HL-60 (cell line): ENCODE measurements at regions not wholly inside any gene's neighbourhood (a gene's known extent, or its start where the extent isn't known, plus 50 kb on each side); places are given as distances from the start of the nearest gene placed in this dataset.

Experiments used
- DNase-seq, 2 experiments: peaks; one replicate each; pipeline ENCODE4 v3.0.0-alpha.2; 2010 to 2020; ENCODE audit warnings: low read depth in 1 of 2, low spot score in 1 of 2
- H3K27ac ChIP-seq: fragments of 250-450 bp; sonication (Bioruptor Pico); replicated peaks from 2 replicates; pipeline ENCODE4 v1.5.1; 2020; ENCODE audit warnings: mild to moderate bottlenecking, moderate library complexity
- H3K27me3 ChIP-seq: fragments of 250-450 bp; sonication (Bioruptor Pico); 2 replicates; pipeline ENCODE4 v1.5.1; 2021; ENCODE audit warnings: mild to moderate bottlenecking, moderate library complexity; ENCODE audit not compliant: insufficient read depth, poor library complexity, severe bottlenecking
- H3K4me3 ChIP-seq: replicated peaks from 2 replicates; pipeline ENCODE4 v1.5.1; 2011; ENCODE audit warnings: mild to moderate bottlenecking, control low read depth, low read length; ENCODE audit not compliant: insufficient read depth
- GABPA ChIP-seq: IDR thresholded peaks from 2 replicates; pipeline ENCODE4 v1.6.1; 2012; ENCODE audit warnings: low read depth
- POLR2AphosphoS5 ChIP-seq: IDR thresholded peaks from 2 replicates; pipeline ENCODE4 v1.6.1; 2012; ENCODE audit warnings: low read depth
- SPI1 ChIP-seq: IDR thresholded peaks from 2 replicates; pipeline ENCODE4 v1.6.1; 2012; ENCODE audit warnings: low read depth, mild to moderate bottlenecking, borderline replicate concordance
- TF ChIP-seq, protein P1 (sequence below): IDR thresholded peaks from 2 replicates; pipeline ENCODE4 v1.6.1; 2012; ENCODE audit warnings: low read depth; ENCODE audit not compliant: insufficient replicate concordance
- TF ChIP-seq, protein P2 (sequence below): IDR thresholded peaks from one replicate; pipeline ENCODE4 v1.5.1; 2011; ENCODE audit warnings: low read length, control low read depth, inconsistent platforms; ENCODE audit not compliant: insufficient read depth

DNA sequence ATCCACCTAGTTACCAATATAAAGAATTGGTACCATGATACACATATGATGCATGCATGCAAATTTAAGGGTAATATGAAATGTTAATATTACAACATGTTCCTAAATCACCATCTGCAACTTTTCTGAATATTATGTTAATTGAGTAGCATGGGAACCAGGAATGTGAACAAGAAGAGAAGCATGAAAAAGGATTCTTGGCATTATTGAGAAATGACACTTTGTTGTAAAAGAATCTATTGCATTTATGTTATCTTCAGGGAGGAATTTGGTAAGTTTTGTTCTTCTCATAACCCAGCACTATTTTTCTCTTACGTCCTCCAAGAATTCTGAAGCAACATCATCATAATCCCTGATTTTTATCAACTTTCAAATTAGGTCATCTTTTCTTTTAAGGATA, 159.9 kb upstream of the SLC25A13 start:
- DNase-seq, result no peak
- no peak overlapping the region for H3K27ac ChIP-seq
- H3K27me3 ChIP-seq, result no peaks in the 10 kb centered on the region
- TF ChIP-seq SPI1 (no peak), GABPA (no peak), POLR2AphosphoS5 (no peak)
- TF ChIP-seq, protein P1, sequence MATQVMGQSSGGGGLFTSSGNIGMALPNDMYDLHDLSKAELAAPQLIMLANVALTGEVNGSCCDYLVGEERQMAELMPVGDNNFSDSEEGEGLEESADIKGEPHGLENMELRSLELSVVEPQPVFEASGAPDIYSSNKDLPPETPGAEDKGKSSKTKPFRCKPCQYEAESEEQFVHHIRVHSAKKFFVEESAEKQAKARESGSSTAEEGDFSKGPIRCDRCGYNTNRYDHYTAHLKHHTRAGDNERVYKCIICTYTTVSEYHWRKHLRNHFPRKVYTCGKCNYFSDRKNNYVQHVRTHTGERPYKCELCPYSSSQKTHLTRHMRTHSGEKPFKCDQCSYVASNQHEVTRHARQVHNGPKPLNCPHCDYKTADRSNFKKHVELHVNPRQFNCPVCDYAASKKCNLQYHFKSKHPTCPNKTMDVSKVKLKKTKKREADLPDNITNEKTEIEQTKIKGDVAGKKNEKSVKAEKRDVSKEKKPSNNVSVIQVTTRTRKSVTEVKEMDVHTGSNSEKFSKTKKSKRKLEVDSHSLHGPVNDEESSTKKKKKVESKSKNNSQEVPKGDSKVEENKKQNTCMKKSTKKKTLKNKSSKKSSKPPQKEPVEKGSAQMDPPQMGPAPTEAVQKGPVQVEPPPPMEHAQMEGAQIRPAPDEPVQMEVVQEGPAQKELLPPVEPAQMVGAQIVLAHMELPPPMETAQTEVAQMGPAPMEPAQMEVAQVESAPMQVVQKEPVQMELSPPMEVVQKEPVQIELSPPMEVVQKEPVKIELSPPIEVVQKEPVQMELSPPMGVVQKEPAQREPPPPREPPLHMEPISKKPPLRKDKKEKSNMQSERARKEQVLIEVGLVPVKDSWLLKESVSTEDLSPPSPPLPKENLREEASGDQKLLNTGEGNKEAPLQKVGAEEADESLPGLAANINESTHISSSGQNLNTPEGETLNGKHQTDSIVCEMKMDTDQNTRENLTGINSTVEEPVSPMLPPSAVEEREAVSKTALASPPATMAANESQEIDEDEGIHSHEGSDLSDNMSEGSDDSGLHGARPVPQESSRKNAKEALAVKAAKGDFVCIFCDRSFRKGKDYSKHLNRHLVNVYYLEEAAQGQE, result no peak
- TF ChIP-seq, protein P2, sequence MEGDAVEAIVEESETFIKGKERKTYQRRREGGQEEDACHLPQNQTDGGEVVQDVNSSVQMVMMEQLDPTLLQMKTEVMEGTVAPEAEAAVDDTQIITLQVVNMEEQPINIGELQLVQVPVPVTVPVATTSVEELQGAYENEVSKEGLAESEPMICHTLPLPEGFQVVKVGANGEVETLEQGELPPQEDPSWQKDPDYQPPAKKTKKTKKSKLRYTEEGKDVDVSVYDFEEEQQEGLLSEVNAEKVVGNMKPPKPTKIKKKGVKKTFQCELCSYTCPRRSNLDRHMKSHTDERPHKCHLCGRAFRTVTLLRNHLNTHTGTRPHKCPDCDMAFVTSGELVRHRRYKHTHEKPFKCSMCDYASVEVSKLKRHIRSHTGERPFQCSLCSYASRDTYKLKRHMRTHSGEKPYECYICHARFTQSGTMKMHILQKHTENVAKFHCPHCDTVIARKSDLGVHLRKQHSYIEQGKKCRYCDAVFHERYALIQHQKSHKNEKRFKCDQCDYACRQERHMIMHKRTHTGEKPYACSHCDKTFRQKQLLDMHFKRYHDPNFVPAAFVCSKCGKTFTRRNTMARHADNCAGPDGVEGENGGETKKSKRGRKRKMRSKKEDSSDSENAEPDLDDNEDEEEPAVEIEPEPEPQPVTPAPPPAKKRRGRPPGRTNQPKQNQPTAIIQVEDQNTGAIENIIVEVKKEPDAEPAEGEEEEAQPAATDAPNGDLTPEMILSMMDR, result no peak
- no peak overlapping the region for H3K4me3 ChIP-seq

DNA sequence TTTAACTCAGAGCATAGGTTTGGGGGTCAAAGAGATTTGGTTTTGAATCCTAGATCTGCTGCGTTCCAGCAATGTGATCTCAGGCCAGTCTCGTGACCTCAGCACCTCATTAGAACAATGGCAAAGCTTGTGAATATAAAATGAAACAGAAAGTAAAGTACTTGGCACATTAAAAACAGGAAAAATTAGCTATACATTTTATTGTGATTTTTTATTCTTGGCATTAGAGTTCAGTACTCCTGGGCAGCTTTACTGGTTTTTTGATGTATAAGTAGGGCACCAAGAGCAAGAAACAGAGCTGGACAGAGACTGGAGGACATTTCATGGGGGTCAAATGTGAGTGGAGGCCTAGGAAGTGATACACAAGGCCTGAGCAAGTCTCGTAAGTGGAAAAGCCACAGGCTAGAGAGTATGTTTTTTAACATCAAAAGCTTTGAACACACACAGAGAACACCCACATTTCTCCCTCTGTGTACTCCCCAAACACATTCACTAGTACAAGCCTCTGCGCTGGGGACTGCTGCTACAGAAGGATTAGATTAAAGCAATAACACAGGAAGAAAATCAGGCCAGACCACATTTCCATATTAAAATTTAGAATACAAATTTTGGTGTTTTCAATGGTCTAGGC, 157.2 kb upstream of the SLC25A13 start:
- TF ChIP-seq SPI1 (no peak), GABPA (no peak), POLR2AphosphoS5 (no peak)
- TF ChIP-seq, protein P1, result no peak
- TF ChIP-seq, protein P2, result no peak
- no peak for DNase-seq
- H3K27me3 ChIP-seq, result no peaks in the 10 kb centered on the region
- no peak overlapping the region for H3K27ac ChIP-seq
- H3K4me3 ChIP-seq, result no peak overlapping the region

DNA sequence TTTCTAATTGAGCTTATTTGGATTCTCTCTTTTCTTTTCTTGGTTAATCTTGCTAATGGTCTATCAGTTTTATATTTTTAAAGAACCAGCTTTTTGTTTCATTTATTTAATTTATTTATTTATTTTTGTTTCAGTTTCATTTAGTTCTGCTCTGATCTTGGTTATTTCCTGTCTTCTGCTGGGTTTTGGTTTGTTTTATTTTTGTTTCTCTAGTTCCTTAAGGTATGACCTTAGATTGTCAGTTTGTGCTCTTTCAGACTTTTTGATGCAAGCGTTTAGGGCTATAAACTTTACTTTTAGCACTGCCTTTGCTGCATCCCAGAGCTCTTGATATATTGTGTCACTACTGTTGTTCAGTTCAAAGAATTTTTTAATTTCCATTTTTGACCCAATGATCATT, 149.7 kb upstream of the SLC25A13 start:
- DNase-seq, result no peak

More for the DNA sequence above, 149.7 kb upstream of the SLC25A13 start:
- Histone ChIP-seq H3K27ac (no peak overlapping the region), H3K4me3 (no peak overlapping the region), H3K27me3 (peaks cover 2% of the 10 kb centered on the region)
- TF ChIP-seq GABPA, result no peak
- TF ChIP-seq SPI1, result no peak
- TF ChIP-seq, protein P2, result no peak
- TF ChIP-seq POLR2AphosphoS5, result no peak
- TF ChIP-seq, protein P1, result no peak
